Kidney epithelial cell (primary cell): ENCODE measurements at regions not wholly inside any gene's neighbourhood (a gene's known extent, or its start where the extent isn't known, plus 50 kb on each side); places are given as distances from the start of the nearest gene placed in this dataset.

Experiments used
- DNase-seq: peaks from one replicate; pipeline ENCODE4 v3.0.0-alpha.2; 2010; ENCODE audit warnings: low read depth
- H3K27me3 ChIP-seq: 2 replicates; pipeline ENCODE4 v1.6.0; 2011; ENCODE audit warnings: low read length; ENCODE audit not compliant: control insufficient read depth, insufficient read depth
- H3K36me3 ChIP-seq: 2 replicates; pipeline ENCODE4 v1.5.1; 2011; ENCODE audit warnings: low read length; ENCODE audit not compliant: control insufficient read depth, insufficient read depth
- H3K4me3 ChIP-seq: 2 replicates; pipeline ENCODE4 v1.5.1; 2011; ENCODE audit warnings: low read depth, mild to moderate bottlenecking, control low read depth, low read length
- CTCF ChIP-seq: IDR thresholded peaks from 2 replicates; pipeline ENCODE4 v1.5.1; 2011; ENCODE audit warnings: mild to moderate bottlenecking, moderate library complexity, low read length, control low read depth, inconsistent platforms; ENCODE audit not compliant: insufficient read depth, poor library complexity, severe bottlenecking

GRCh38 chrX:6758234-6758633, 223.3 kb upstream of the VCX3A start:
- TF ChIP-seq CTCF, result no peak
- Histone ChIP-seq H3K27me3 (no peaks in the 10 kb centered on the region), H3K4me3 (no peak overlapping the region), H3K36me3 (no peaks in the 10 kb centered on the region)
- no peak for DNase-seq

- no peaks in the 10 kb centered on the region for H3K27me3 ChIP-seq
- TF ChIP-seq CTCF, result no peak
- no peak for DNase-seq
- no peak overlapping the region for H3K4me3 ChIP-seq
- H3K36me3 ChIP-seq, result no peaks in the 10 kb centered on the region
Measured at GRCh38 chrX:6757631-6758030, 222.7 kb upstream of the VCX3A start.

- Histone ChIP-seq H3K4me3 (no peak overlapping the region), H3K27me3 (no peaks in the 10 kb centered on the region), H3K36me3 (no peaks in the 10 kb centered on the region)
- no peak for DNase-seq
- no peak for TF ChIP-seq CTCF
Measured at GRCh38 chrX:6748595-6748994, 213.7 kb upstream of the VCX3A start.

- TF ChIP-seq CTCF, result no peak
- H3K36me3 ChIP-seq, result no peaks in the 10 kb centered on the region
- DNase-seq, result no peak
- H3K27me3 ChIP-seq, result no peaks in the 10 kb centered on the region
- H3K4me3 ChIP-seq, result no peak overlapping the region
Measured at GRCh38 chrX:6738518-6739470, 203.9 kb upstream of the VCX3A start.

GRCh38 chrX:6734844-6735634, 200.1 kb upstream of the VCX3A start:
- no peak for TF ChIP-seq CTCF
- Histone ChIP-seq H3K4me3 (no peak overlapping the region), H3K27me3 (no peaks in the 10 kb centered on the region), H3K36me3 (no peaks in the 10 kb centered on the region)
- no peak for DNase-seq
